ENCODE measurements at regions not wholly inside any gene's neighbourhood (a gene's known extent, or its start where the extent isn't known, plus 50 kb on each side); places are given as distances from the start of the nearest gene placed in this dataset.

GRCh38 chr10:81108516-81109199 is 571.0 kb downstream of the SH2D4B start:
- Histone ChIP-seq H3K27ac (no peak overlapping the region), H3K36me3 (no peaks in the 10 kb centered on the region), H3K4me1 (no peaks in the 10 kb centered on the region), H3K9me3 (no peaks in the 10 kb centered on the region), H3K27me3 (no peaks in the 10 kb centered on the region), H3K9ac (no peak overlapping the region), H3K4me3 (no peak overlapping the region), H3K4me2 (no peak overlapping the region), H4K20me1 (no peaks in the 10 kb centered on the region)
- TF ChIP-seq Cebpa-rat (IDR thresholded peaks at IDR 0.05), result no peak

DNA sequence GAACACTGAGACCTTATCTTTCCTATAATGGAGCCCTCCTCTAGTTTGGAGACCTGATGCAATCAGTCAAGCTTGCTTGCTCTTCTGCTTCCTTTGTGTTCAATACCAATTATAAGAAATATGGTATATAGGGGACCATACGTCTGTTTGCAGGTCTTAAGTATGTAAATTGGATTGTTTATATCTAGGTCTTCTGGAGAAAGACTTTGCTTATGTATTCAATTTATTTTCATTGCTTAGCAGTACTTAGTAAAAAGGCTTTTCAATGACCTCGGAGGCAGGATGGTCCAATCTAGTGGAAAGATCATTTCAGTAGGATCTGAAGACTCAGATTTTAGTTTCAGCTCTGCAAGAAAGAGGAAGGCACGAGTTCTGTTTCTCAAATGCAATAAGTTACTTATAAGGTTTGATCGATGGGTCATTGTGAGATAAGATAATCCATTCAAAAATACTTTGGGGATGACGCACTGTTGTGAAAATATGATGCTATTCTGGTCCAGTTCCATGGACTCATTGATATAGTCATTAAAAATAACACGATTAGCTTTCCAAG is 571.6 kb downstream of the SH2D4B start:
- TF ChIP-seq Cebpa-rat (IDR thresholded peaks at IDR 0.05), result no peak
- Histone ChIP-seq H4K20me1 (no peaks in the 10 kb centered on the region), H3K9ac (no peak overlapping the region), H3K4me2 (no peak overlapping the region), H3K36me3 (no peaks in the 10 kb centered on the region), H3K27me3 (no peaks in the 10 kb centered on the region), H3K4me3 (no peak overlapping the region), H3K4me1 (no peaks in the 10 kb centered on the region), H3K27ac (no peak overlapping the region), H3K9me3 (no peaks in the 10 kb centered on the region)

GRCh38 chr10:81116201-81116600 is 578.5 kb downstream of the SH2D4B start:
- no peak for TF ChIP-seq Cebpa-rat (IDR thresholded peaks at IDR 0.05)
- Histone ChIP-seq H4K20me1 (no peaks in the 10 kb centered on the region), H3K36me3 (no peaks in the 10 kb centered on the region), H3K4me1 (no peaks in the 10 kb centered on the region), H3K4me2 (no peak overlapping the region), H3K9me3 (no peaks in the 10 kb centered on the region), H3K27me3 (no peaks in the 10 kb centered on the region), H3K27ac (no peak overlapping the region), H3K4me3 (no peak overlapping the region), H3K9ac (no peak overlapping the region)

- H4K20me1 ChIP-seq, result no peaks in the 10 kb centered on the region
- H3K4me1 ChIP-seq, result no peaks in the 10 kb centered on the region
- no peaks in the 10 kb centered on the region for H3K27me3 ChIP-seq
- no peak overlapping the region for H3K4me3 ChIP-seq
- no peak for TF ChIP-seq Cebpa-rat (IDR thresholded peaks at IDR 0.05)
- no peak overlapping the region for H3K27ac ChIP-seq
- H3K36me3 ChIP-seq, result no peaks in the 10 kb centered on the region
- no peaks in the 10 kb centered on the region for H3K9me3 ChIP-seq
- H3K4me2 ChIP-seq, result no peak overlapping the region
- H3K9ac ChIP-seq, result no peak overlapping the region
Measured at GRCh38 chr10:81116990-81117389, 579.3 kb downstream of the SH2D4B start.

- H3K27me3 ChIP-seq, result no peaks in the 10 kb centered on the region
- no peak for TF ChIP-seq Cebpa-rat (IDR thresholded peaks at IDR 0.05)
- H3K9me3 ChIP-seq, result no peaks in the 10 kb centered on the region
- H3K27ac ChIP-seq, result no peak overlapping the region
- no peaks in the 10 kb centered on the region for H3K36me3 ChIP-seq
- H3K4me3 ChIP-seq, result no peak overlapping the region
- H3K4me2 ChIP-seq, result no peak overlapping the region
- H4K20me1 ChIP-seq, result no peaks in the 10 kb centered on the region
- H3K9ac ChIP-seq, result no peak overlapping the region
- no peaks in the 10 kb centered on the region for H3K4me1 ChIP-seq
Measured at GRCh38 chr10:81127931-81128330, 590.2 kb downstream of the SH2D4B start.

- TF ChIP-seq Cebpa-rat (IDR thresholded peaks at IDR 0.05), result no peak
Measured at GRCh38 chr10:81130014-81130413, 592.3 kb downstream of the SH2D4B start.

DNA sequence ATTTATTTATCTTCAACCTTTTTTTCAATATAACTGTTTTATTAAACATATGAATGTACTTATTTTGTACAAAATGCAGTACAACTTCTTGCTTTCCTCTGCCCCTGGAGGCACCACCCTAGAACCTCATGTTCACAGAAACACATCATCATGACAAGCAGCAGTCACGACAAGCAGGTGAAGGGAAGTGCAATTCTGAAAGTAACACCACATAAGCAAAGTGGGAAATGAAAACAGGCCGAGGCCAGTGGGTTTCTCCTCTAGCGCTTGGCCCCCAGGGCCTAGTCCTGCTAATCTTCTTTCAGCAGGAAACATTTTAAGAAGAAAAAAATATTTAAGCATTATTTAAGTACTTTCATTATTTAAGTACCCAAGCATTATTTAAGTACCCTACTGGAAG is 598.1 kb downstream of the SH2D4B start:
- H3K27ac ChIP-seq, result no peak overlapping the region
- H3K4me2 ChIP-seq, result no peak overlapping the region
- H3K4me3 ChIP-seq, result no peak overlapping the region
- no peaks in the 10 kb centered on the region for H3K27me3 ChIP-seq
- H3K36me3 ChIP-seq, result no peaks in the 10 kb centered on the region
- no peak for TF ChIP-seq Cebpa-rat (IDR thresholded peaks at IDR 0.05)
- no peaks in the 10 kb centered on the region for H4K20me1 ChIP-seq
- peaks cover 4% of the 10 kb centered on the region; the same call in 1 of the 2 replicates for H3K9me3 ChIP-seq
- H3K4me1 ChIP-seq, result no peaks in the 10 kb centered on the region
- H3K9ac ChIP-seq, result no peak overlapping the region

More at GRCh38 chr10:81130014-81130413, 592.3 kb downstream of the SH2D4B start:
- Histone ChIP-seq H3K4me3 (no peak overlapping the region), H3K4me2 (no peak overlapping the region), H4K20me1 (no peaks in the 10 kb centered on the region), H3K27ac (no peak overlapping the region), H3K36me3 (no peaks in the 10 kb centered on the region), H3K4me1 (no peaks in the 10 kb centered on the region), H3K9me3 (no peaks in the 10 kb centered on the region), H3K9ac (no peak overlapping the region), H3K27me3 (no peaks in the 10 kb centered on the region)

DNA sequence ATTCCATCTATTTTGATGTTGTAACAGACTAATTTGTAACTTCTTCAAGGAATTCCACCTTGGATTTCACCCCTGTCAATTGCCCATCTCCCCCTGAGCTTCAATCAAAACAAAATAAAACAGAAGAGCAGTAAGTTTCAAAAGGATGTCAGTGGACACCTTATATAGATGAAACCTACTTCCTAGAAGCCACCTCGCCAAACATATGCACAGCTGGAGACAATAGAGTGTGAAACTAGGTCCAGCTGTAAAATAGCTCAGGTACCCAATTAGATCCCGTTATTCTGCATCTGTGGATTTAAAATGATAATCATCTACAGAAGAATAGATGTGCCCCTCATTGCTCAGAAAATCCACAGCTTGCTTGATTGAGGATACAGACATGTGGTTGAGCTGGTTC is 598.6 kb downstream of the SH2D4B start:
- no peak overlapping the region for H3K4me2 ChIP-seq
- no peak for TF ChIP-seq Cebpa-rat (IDR thresholded peaks at IDR 0.05)
- H3K9me3 ChIP-seq, result peaks cover 4% of the 10 kb centered on the region; the same call in 1 of the 2 replicates
- H3K4me1 ChIP-seq, result no peaks in the 10 kb centered on the region
- no peak overlapping the region for H3K4me3 ChIP-seq
- no peaks in the 10 kb centered on the region for H3K36me3 ChIP-seq
- no peak overlapping the region for H3K27ac ChIP-seq
- H4K20me1 ChIP-seq, result no peaks in the 10 kb centered on the region
- H3K9ac ChIP-seq, result no peak overlapping the region
- H3K27me3 ChIP-seq, result no peaks in the 10 kb centered on the region

GRCh38 chr10:81145975-81146374 is 608.3 kb downstream of the SH2D4B start:
- Histone ChIP-seq H3K27ac (no peak overlapping the region), H3K36me3 (no peaks in the 10 kb centered on the region), H3K9me3 (no peaks in the 10 kb centered on the region), H4K20me1 (no peaks in the 10 kb centered on the region), H3K4me2 (no peak overlapping the region), H3K4me3 (no peak overlapping the region), H3K9ac (no peak overlapping the region), H3K27me3 (no peaks in the 10 kb centered on the region), H3K4me1 (no peaks in the 10 kb centered on the region)
- no peak for TF ChIP-seq Cebpa-rat (IDR thresholded peaks at IDR 0.05)

GRCh38 chr10:81146436-81146835 is 608.7 kb downstream of the SH2D4B start:
- H3K4me3 ChIP-seq, result no peak overlapping the region
- no peak for TF ChIP-seq Cebpa-rat (IDR thresholded peaks at IDR 0.05)
- H3K27me3 ChIP-seq, result no peaks in the 10 kb centered on the region
- H3K4me2 ChIP-seq, result no peak overlapping the region
- H3K9me3 ChIP-seq, result no peaks in the 10 kb centered on the region
- no peaks in the 10 kb centered on the region for H3K36me3 ChIP-seq
- H3K9ac ChIP-seq, result no peak overlapping the region
- no peaks in the 10 kb centered on the region for H3K4me1 ChIP-seq
- no peaks in the 10 kb centered on the region for H4K20me1 ChIP-seq
- H3K27ac ChIP-seq, result no peak overlapping the region
